HG03439 (cell line): ENCODE measurements at regions not wholly inside any gene's neighbourhood (a gene's known extent, or its start where the extent isn't known, plus 50 kb on each side); places are given as distances from the start of the nearest gene placed in this dataset.
A peak's percentile ranks its signal among the peaks of the same experiment; 100 is the strongest.

ENCODE experiments used
- ATAC-seq: cut with Tn5 transposase; IDR thresholded peaks from one replicate; pipeline ENCODE4 v1.9.1; 2021; ENCODE audit warnings: mild to moderate bottlenecking, moderate library complexity; ENCODE audit not compliant: unreplicated experiment

DNA sequence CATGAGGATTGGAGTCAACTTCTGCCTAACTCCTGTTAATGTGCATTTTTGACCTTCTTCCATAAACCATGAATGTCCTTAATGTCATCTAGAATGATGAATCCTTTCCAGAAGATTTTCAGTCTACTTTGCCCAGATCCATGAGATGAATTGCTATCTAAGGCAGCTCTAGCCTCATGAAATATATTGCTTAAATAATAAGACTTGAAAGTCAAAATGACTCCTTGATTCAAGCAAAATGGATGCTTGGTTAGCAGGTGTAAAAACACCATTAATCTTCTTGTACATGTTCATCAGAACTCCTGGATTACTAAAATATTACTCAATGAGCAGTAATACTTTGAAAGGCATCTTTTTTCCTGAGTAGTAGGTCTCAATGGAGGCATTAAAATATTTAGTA, 238.5 kb upstream of the ZC3H12C start:
- no peak for ATAC-seq

DNA sequence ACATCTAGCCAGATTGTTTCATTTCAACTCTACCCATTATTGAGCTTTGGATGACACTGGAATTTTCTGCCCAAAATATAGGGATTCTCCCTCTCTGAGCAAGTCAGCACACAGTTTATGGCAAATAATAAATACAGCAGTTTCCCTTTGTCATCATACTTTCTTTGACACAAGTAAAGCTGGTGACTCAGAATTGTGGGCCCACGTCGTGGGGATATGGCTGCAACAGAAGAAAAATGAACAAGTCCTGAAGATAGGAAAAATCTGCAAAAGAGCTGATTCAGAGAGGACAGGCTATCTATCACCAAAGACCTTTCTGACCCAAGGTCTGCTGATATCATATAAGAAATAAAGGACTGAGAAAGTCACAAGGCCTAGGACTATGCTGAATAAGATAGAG, 236.3 kb upstream of the ZC3H12C start:
- no peak for ATAC-seq

DNA sequence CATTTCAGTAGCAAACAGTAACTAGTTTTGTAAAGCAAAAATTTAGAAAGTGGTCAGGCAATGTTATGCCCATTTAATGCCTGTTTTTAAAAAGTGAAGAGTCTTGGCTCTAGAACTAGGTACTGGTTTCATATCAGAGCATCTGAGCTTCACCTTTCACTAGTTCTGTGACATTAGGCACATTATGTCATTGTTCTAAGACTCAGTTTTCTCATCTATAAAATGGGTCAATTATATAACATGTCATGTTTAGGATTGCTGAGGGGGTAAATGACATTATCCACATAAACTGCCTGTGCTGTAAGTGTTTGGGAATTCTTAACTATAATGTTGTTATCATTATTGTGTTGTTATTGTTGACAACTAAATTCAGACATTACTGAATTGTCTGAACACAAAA, 235.6 kb upstream of the ZC3H12C start:
- ATAC-seq = no peak

DNA sequence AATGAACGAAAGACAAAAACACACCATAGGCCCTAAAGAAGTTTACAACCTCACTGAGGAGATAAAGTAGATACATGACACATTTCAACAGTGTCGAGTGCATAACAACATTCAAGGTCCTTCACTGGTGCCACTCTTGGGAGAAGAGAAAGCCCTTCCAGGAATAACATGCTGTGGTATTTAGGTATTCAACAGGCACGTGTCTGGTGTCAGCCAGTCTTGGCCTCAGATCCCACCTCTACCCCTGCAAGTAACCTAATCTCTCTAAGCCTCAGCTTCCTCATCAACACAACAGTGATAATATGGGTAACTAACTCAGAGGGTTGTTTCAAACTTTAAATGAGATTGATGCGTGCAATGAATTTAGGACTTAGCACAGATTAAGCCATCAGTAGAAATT, 235.0 kb upstream of the ZC3H12C start:
- ATAC-seq = no peak

DNA sequence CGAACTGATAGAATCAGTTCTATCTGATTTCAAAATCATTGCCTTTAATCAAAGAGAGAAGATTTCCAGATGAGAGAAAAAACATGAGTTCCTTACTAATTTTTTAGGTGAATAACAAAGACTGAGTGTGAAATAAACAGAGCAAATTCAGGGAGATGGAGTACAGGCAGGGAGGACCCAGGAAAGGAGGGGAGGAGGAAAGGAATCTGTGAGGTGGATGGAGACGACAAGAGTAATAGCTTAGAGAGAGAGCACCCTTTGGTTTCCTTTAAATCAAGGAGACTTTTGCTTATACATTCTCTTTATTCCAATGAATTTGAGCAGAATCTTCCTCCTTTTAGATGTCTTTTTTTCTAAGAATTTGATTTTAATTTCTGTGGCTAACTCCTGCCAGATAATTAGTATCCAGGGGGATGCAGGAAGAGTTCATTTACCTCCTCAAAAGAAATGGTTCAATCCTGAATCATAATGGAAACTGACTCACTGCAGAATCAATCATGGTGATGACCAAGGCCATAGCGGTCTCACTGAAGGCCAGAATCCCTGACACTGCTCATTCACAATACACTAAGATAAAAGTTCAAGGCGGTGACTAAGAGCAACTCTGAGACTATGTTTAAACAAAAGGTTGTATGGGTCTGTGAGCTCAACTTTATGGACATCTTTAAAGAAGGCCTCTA, 234.0 kb upstream of the ZC3H12C start:
- no peak for ATAC-seq

DNA sequence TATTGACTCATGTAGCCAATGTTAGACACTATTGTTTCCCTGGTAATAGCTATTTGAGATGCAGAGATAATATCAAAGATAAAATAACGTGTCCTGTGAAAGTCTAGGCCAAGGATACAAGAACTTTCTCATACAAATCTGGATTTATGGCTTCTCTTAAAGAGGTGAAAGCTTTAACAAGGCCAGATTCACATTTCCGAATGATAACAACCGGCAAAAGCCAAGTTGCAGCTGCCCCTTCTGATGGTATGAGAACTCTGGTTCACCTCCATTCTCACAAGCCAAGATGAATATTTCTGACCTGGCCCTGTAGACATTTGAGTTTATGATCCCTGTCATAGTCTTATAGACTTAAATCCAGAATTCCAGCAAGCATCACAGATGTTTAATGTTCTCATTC, 230.4 kb upstream of the ZC3H12C start:
- ATAC-seq = no peak

DNA sequence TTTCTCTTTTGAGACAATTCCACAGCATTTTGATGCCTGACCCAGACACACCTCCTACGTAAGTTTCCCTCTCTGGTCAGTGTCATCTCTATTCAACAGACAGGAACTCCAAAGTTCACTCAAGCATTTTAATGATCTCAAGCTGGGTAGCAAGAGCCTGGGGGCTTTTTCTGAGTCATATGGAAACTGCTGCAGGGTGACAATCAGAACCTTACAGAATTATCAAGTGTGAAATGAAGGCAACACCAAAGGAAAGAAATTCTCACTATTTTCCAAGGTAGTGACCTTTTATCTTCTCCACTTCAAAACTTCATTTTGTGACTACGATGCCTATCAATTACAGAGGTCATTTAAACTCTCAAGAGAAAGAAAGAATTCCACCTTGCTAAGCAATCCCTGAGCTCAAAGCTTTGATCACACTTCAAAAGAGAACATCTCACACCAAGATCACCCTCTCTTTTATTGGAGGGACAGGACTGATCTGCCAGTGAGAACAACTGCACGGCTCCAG, 229.0 kb upstream of the ZC3H12C start:
- ATAC-seq = peak; percentile 89

DNA sequence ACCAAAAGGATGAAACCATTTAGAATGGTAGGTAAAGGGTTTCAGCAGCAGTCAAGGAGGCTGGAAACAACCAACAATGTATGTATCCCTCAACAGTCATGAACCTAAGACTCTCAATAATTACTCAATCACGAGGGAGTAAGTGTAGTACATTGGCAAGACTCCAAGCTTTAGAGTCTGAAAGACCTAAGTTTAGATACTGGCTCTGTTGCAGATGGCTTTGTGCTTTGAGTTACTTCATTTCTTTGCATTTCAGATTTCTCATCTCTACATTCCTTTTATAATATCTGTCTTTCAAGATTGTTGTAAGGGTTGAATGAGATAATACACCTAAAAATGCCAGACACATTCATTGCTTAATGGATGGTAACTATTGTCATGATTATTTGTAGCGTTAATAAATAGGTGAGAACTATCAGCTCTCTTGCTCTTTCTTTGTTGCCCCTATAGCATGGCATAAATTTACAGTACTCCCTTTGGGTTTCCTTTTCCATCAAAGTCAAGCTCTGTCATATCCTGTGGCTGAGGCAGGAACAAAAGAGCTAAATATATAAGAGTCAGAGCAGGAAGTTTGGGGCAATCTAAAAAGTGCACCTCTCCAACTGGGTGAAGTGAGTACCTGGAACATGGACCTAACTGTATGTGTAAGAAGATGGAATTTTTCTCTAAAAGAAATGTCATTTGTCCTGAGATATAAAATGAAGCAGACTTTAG, 228.2 kb upstream of the ZC3H12C start:
- ATAC-seq = peak; percentile 40

DNA sequence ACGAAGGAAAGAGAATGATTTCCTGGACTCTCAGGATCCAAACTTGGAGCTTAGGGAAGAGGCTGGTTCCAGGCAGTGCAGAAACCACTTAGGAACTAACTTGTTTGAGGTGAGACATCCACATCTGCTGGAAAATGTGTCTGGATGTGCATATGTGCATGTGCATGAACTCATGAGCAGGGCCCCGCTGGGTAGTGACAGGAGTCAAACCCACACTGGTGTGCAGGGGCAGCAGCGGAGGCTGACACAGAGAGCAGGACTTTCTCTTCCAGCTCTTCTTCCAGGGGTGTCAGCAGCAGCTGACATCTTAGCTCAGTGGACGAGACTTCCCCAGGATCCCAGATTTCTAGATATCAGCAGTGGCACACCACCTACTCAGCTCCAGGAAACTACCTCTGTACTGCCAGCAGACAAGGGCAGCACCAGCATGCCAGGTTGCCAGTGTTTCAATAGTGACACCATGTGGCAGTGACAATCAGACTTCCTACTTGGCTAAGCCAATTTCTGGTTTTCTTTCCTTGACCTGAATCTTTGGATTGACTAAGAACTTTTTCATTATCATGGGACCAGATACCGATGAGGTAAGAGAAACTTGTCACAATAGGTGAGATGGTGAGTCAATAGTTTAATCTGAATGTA, 227.5 kb upstream of the ZC3H12C start:
- no peak for ATAC-seq

DNA sequence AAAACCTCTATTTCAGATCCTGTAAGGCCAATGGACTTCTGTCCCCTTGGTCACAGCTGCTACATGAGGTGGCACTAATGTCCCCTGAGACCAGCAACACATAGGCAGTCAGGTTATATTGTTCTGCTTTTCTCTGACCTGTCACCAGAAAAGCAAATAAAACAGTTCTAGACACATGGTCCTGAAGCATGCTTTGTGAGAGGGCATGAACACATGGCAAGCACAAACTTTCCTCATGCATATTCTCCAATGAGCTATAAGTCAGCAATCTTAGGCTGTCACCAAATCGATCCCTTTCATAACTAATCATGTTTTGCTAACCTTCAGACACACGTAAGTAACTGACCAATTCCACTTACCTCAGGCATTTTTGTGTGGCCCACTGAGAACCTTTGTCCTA, 225.4 kb upstream of the ZC3H12C start:
- ATAC-seq = no peak

DNA sequence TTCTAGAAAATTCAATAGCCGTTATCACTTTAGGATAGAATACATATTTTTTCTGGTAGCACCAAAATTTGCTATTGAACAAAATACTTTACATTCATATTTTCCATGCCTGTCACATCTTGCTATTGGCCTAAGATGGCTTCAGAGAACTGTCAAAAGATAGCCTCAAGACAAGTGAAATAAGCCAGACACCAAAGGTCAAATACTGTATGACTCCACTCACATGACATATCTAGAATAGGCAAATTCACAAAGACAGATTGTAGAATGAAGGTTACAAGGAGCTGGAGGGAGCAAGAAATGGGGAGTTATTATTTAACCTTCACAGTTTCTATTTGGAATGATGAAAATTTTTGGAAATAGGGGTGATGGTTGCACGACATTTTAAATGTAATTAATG, 223.7 kb upstream of the ZC3H12C start:
- no peak for ATAC-seq

DNA sequence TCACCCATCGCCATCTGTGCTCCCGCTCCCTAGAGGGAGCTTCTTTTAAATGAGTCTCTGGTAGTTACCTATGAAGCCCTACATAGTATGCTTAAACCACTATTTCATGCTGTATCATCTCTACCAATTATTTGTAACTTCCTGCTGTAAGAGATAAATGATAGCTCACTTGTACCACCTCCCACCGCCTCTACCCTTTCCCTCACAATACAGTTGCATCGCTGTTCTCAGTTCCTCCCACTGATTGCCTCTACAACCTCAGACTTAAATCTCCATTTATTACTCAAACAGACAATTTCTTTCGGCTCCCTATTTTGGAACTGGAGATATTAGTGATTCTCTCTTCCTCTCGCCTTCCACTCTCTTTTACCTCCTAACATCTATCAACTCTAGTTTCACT, 222.9 kb upstream of the ZC3H12C start:
- no peak for ATAC-seq

DNA sequence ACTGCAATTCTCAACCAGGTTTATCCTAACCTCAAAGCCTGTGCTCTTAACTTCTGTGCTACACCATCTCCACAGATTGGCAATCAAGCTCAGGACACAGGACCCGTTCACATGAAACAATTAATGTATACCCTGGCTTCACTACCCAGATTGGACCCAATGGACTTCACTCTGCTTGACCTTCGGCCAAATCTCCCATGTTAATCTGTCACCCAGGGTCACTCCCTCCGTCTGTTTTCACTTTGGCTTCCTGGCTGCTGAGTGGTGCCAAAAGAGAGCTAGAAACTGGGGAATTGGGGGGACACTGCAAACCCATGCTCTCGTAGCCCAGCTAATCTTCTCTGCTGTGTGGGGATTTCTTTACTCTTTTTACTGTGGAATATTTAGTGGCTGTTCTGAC, 216.1 kb upstream of the ZC3H12C start:
- no peak for ATAC-seq

DNA sequence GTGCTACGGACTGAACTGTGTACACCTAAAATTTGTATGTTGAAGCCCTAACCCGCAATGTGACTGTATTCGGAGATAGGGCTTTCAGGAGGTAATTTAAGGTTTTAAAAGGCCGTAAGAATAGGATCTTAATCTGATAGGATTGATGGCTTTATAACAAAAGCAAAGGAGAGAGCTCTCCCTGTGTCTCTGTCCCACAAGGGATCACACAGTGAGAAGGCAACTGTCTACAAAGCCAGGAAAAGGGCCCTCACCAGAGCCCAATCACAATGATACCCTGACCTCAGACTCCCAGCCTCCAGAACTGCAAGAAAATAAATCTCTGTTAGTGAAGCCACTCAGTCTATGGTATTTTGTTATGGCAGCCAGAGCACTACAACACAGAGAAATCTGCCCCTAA, 208.7 kb upstream of the ZC3H12C start:
- ATAC-seq = no peak

DNA sequence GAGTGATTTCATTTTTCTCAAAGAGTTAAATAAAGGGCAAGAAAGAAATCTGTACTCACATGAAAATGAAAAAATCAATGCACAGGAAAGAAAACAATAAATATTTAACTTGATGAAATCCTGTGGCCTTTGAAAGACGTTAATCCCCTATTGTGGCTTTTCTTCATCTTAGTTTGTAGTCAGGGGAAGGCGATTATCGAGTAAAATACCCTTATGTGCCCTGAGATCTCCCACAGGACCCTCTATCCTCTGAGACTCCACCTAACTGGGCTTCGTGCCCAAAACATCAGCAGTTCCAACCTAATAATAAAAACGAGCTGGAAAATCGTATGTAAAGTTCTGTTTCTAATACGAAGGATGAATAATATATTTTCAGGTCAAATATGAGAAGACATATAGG, 208.2 kb upstream of the ZC3H12C start:
- ATAC-seq = no peak

DNA sequence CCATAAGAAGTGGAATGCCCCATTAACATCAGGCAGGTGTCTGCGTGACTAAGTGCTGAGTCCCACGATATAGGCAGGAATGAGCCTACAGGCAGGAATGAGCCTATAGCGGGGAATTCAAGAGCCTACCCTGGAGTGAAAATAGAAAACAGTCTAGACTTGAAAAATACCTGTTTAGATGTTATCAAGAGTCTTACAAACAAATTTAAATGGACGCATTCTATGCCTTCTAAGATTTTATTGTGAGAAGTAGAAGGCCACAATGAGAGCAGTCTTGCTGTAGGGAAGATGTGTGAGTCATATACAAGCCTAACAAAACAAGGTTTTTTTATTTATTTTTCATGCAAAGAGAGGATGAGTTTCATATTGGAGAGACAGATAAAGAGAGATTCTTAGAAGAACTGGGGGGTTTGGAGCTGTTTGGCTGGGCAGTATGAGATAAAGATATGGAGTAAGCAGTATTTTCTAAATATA, 200.8 kb upstream of the ZC3H12C start:
- ATAC-seq = no peak

DNA sequence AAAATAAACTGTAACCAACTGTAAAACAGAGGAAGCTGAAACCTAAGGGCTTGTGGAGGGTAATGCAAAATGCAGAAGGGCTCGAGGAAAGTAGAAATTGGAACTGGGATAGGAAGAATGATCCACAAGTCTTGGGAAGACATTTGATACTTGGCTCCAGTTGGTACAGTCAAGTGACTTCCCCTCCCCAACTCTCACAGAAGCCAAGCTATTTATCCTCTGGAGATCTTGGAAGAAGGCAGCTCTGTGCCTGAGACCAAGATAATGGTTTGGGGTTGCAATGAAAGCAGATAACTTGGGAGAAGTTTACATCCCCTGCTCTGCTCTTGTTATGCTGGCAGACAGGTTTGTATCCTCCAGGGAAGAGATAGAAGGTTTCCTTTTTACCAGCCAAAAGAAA, 198.9 kb upstream of the ZC3H12C start:
- ATAC-seq = no peak

DNA sequence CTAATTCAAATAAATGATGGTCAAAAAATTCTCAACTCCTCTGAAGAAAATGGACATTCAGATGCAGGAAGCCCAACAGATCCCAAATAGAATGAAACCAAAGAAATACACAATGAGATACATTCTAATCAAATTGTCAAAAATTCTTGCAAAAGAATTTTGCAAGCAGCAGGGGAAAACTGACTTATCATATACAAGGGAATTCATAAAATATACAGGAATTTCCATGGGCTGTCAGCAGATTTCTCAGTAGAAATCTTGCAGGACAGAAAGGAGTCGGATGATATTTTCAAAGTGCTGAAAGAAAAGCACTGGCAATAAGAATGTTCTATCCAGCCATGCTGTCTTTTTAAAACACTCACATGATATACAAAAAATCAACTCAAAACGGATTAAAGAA, 194.6 kb upstream of the ZC3H12C start:
- ATAC-seq = no peak

DNA sequence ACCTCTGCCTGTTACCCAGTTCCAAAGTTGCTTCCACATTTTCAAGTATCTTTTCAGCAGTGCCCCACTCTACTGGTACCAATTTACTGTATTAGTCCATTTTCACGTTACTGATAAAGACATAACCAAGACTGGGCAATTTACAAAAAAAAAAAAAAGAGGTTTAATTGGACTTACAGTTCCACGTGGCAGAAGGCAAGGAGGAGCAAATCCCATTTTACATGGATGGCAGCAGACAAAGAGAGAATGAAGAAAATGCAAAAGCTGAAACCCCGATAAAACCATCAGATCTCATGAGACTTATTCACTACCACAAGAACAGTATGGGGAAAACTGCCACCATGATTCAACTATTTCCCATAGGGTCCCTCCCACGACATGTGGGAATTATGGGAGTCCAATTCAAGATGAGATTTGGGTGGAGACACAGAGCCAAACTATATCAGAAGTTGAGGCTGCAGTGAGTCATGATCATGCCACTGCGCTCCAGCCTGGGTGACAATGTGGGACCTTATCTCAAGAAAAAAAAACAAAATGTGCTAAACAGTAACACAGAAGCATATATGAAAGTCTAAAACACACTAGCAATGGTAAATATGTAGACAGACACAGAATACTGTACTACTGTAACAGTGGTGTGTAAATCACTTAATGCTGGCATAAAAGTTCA, 190.3 kb upstream of the ZC3H12C start:
- no peak for ATAC-seq

DNA sequence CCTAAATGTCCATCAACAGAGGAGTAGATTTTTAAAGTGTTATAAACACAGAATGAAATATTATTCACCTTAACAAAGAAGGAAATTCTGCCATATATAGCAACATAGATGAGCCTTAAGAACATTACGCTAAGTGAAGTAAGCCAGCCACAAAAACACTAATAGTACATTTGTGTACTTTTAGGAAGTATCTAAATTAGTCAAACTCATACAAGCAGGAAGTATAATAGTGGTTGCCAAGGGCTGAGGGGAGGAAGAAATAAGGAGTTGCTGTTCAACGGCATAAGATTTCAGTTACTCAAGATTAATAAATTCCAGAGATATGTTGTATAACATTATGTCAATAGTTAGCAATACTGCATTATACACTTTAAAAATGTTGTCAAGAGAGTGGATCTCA, 181.7 kb upstream of the ZC3H12C start:
- ATAC-seq = no peak

DNA sequence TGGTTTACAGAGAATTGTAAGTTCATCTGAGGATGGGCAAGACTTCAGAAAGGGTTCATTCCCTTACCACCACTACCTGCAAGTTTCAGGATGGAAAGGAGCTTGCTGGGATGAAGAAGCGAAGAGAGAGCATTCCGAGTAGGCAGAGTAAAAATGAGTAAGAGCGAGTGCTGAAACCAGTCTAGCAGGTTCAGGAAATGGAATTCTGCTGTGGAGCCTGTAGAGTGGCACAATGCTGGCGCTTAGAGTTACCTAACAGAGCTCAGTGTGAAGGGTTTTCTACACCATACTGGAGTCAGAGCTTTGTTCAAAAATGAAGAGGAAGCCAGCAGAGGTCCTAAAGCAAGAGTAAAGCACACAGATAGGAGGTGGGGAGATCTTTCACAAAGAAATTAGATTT, 179.2 kb upstream of the ZC3H12C start:
- ATAC-seq = no peak
